H9 (cell line): ENCODE measurements at regions not wholly inside any gene's neighbourhood (a gene's known extent, or its start where the extent isn't known, plus 50 kb on each side); places are given as distances from the start of the nearest gene placed in this dataset.

Source experiments
- DNase-seq: peaks from one replicate; pipeline ENCODE4 v3.0.0-alpha.2; 2017
- H2AFZ ChIP-seq: one replicate; pipeline ENCODE4 v1.6.1; 2013; ENCODE audit warnings: mild to moderate bottlenecking, low read length, control low read depth, moderate library complexity
- H2AK5ac ChIP-seq: 2 replicates; pipeline ENCODE4 v1.6.1; 2013; ENCODE audit warnings: low read length, control low read depth, mixed read lengths; ENCODE audit not compliant: insufficient read length
- H2BK120ac ChIP-seq: one replicate; pipeline ENCODE4 v1.6.1; 2013; ENCODE audit warnings: low read depth, mild to moderate bottlenecking, low read length, control low read depth, inconsistent platforms; ENCODE audit not compliant: poor library complexity, severe bottlenecking
- H2BK12ac ChIP-seq: 2 replicates; pipeline ENCODE4 v1.6.1; 2013; ENCODE audit warnings: low read length, control low read depth, mixed read lengths, low read depth; ENCODE audit not compliant: insufficient read length
- H2BK15ac ChIP-seq: 2 replicates; pipeline ENCODE4 v1.6.1; 2013; ENCODE audit warnings: low read depth, low read length, control low read depth
- H2BK20ac ChIP-seq: one replicate; pipeline ENCODE4 v1.6.1; 2013; ENCODE audit warnings: low read depth, mild to moderate bottlenecking, low read length, control low read depth, inconsistent platforms; ENCODE audit not compliant: poor library complexity, severe bottlenecking
- H2BK5ac ChIP-seq: 2 replicates; pipeline ENCODE4 v1.6.1; 2013; ENCODE audit warnings: low read length, control low read depth, mixed read lengths; ENCODE audit not compliant: insufficient read length
- H3K14ac ChIP-seq: 2 replicates; pipeline ENCODE4 v1.6.1; 2013; ENCODE audit warnings: low read length, control low read depth; ENCODE audit not compliant: insufficient read depth
- H3K18ac ChIP-seq: 2 replicates; pipeline ENCODE4 v1.6.1; 2013; ENCODE audit warnings: low read depth, mild to moderate bottlenecking, mixed read lengths, low read length, control low read depth; ENCODE audit not compliant: insufficient read length
- H3K23ac ChIP-seq: 2 replicates; pipeline ENCODE4 v1.6.1; 2013; ENCODE audit warnings: low read length, control low read depth, mixed read lengths, low read depth; ENCODE audit not compliant: insufficient read length
- H3K23me2 ChIP-seq: 2 replicates; pipeline ENCODE4 v1.6.1; 2013; ENCODE audit warnings: low read depth, mild to moderate bottlenecking, mixed read lengths, low read length, control low read depth; ENCODE audit not compliant: insufficient read length, poor library complexity, severe bottlenecking
- H3K27ac ChIP-seq: 2 replicates; pipeline ENCODE4 v1.5.1; 2013; ENCODE audit warnings: low read length, control low read depth, mixed read lengths, low read depth; ENCODE audit not compliant: insufficient read length
- H3K27me3 ChIP-seq: 2 replicates; pipeline ENCODE4 v1.6.1; 2013; ENCODE audit warnings: low read length, control low read depth, inconsistent platforms; ENCODE audit not compliant: insufficient read depth
- H3K4ac ChIP-seq: 2 replicates; pipeline ENCODE4 v1.6.1; 2013; ENCODE audit warnings: low read depth, mild to moderate bottlenecking, control low read depth, inconsistent platforms, low read length, moderate library complexity
- H3K4me1 ChIP-seq: 2 replicates; pipeline ENCODE4 v1.6.1; 2013; ENCODE audit warnings: low read length, control low read depth, inconsistent platforms; ENCODE audit not compliant: insufficient read depth
- H3K4me2 ChIP-seq: 2 replicates; pipeline ENCODE4 v1.6.1; 2013; ENCODE audit warnings: low read length, control low read depth, mixed read lengths; ENCODE audit not compliant: insufficient read length, insufficient read depth
- H3K56ac ChIP-seq: 2 replicates; pipeline ENCODE4 v1.6.1; 2013; ENCODE audit warnings: low read depth, mild to moderate bottlenecking, mixed read lengths, low read length, control low read depth; ENCODE audit not compliant: insufficient read length
- H3K79me1 ChIP-seq: 2 replicates; pipeline ENCODE4 v1.6.1; 2013; ENCODE audit warnings: low read depth, mild to moderate bottlenecking, moderate library complexity, low read length, control low read depth, inconsistent platforms; ENCODE audit not compliant: insufficient read depth, poor library complexity, severe bottlenecking
- H3K79me2 ChIP-seq: 2 replicates; pipeline ENCODE4 v1.6.1; 2013; ENCODE audit warnings: low read length, control low read depth, inconsistent platforms; ENCODE audit not compliant: insufficient read depth
- H3K9ac ChIP-seq: 2 replicates; pipeline ENCODE4 v1.6.1; 2013; ENCODE audit warnings: low read length, control low read depth, mixed read lengths; ENCODE audit not compliant: insufficient read length; ENCODE audit errors: extremely low read depth
- H3K9me3 ChIP-seq: one replicate; pipeline ENCODE4 v1.6.1; 2013; ENCODE audit warnings: low read depth, low read length, inconsistent platforms; ENCODE audit not compliant: control insufficient read depth
- H3T11ph ChIP-seq: one replicate; pipeline ENCODE4 v1.6.1; 2013; ENCODE audit warnings: mild to moderate bottlenecking, low read length, control low read depth, inconsistent platforms
- H4K20me1 ChIP-seq: one replicate; pipeline ENCODE4 v1.6.1; 2013; ENCODE audit not compliant: control insufficient read depth, insufficient read length, insufficient read depth
- H4K5ac ChIP-seq: 2 replicates; pipeline ENCODE4 v1.6.1; 2013; ENCODE audit warnings: low read depth, mild to moderate bottlenecking, mixed read lengths, low read length, control low read depth; ENCODE audit not compliant: insufficient read length
- H4K8ac ChIP-seq: replicated peaks from 2 replicates; pipeline ENCODE4 v1.6.1; 2013; ENCODE audit warnings: low read length, control low read depth, mixed read lengths, low read depth; ENCODE audit not compliant: insufficient read length
- H4K91ac ChIP-seq: 2 replicates; pipeline ENCODE4 v1.6.1; 2013; ENCODE audit warnings: low read depth, mild to moderate bottlenecking, moderate library complexity, mixed read lengths, low read length, control low read depth; ENCODE audit not compliant: insufficient read length
- H3K27ac Mint-ChIP-seq, 3 experiments: 2 replicates in 2 of 3; 3 replicates in 1 of 3; pipeline ENCODE4 v1.8.0; 2020 to 2021; ENCODE audit warnings: mixed read lengths in 3 of 3, mild to moderate bottlenecking in 1 of 3, moderate library complexity in 1 of 3
- H3K27me3 Mint-ChIP-seq: 2 replicates; pipeline ENCODE4 v1.8.0; 2021; ENCODE audit warnings: low read depth, mild to moderate bottlenecking, moderate library complexity, mixed read lengths
- H3K36me3 Mint-ChIP-seq, 3 experiments: 2 replicates in 2 of 3; 3 replicates in 1 of 3; pipeline ENCODE4 v1.8.0; 2020 to 2021; ENCODE audit warnings: low read depth in 3 of 3, mixed read lengths in 3 of 3; ENCODE audit not compliant: insufficient read depth in 1 of 3
- H3K4me1 Mint-ChIP-seq, 2 experiments: 2 replicates each; pipeline ENCODE4 v1.8.0; 2020; ENCODE audit warnings: mixed read lengths in 2 of 2
- H3K4me3 Mint-ChIP-seq, 2 experiments: 2 replicates in 1 of 2; 3 replicates in 1 of 2; pipeline ENCODE4 v1.8.0; 2020 to 2021; ENCODE audit warnings: mild to moderate bottlenecking in 2 of 2, mixed read lengths in 2 of 2, moderate library complexity in 1 of 2
- H3K9me3 Mint-ChIP-seq, 2 experiments: 2 replicates in 1 of 2; 3 replicates in 1 of 2; pipeline ENCODE4 v1.8.0; 2020; ENCODE audit warnings: mild to moderate bottlenecking in 2 of 2, mixed read lengths in 2 of 2, moderate library complexity in 1 of 2
- WGBS: extraction: QIAGEN DNeasy Blood & Tissue Kit; methylation state at CpG from one replicate; pipeline ENCODE4 v1.1.7; 2013; ENCODE audit warnings: missing lambda C conversion rate, low lambda C conversion rate, mixed read lengths; ENCODE audit not compliant: insufficient read length; ENCODE audit errors: extremely low coverage; 5-methylcytosine and 5-hydroxymethylcytosine counted together
- TF ChIP-seq, protein P1 (sequence below): fragments of 200-600 bp; sonication (generic); conservative IDR thresholded peaks from 3 replicates; pipeline ENCODE4 v1.8.0; 2021; ENCODE audit warnings: antibody characterized with exemption, mild to moderate bottlenecking

DNA sequence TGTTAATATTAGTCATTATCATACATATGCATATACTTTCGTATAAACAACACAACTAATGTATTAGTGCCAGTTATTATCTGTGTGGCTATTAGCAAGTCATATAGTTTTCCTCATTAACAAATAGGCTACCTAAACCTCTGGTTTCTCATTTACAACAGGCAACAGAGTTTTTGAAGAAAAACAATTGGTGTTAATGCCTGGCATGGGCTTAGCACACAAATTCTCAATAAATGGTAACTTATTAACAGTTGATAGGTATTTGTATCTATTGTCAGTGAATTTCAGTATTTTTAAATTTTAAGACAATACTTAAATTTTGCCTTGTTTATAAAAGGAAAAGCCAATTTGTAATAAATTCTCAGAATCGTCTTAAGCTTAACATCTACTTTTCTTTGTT lies 182.5 kb downstream of the PMAIP1 start:
- no peak overlapping the region for H4K91ac ChIP-seq
- H3K4me1 ChIP-seq, result no peaks in the 10 kb centered on the region
- H3K56ac ChIP-seq, result no peak overlapping the region
- H2AFZ ChIP-seq, result no peak overlapping the region
- WGBS, result no CpG with 5 or more reads among the region's 2 CpGs
- no peak overlapping the region for H2BK5ac ChIP-seq
- H4K5ac ChIP-seq, result no peak overlapping the region
- no peak overlapping the region for H3K14ac ChIP-seq
- no peak overlapping the region for H2AK5ac ChIP-seq
- H3K4me2 ChIP-seq, result no peak overlapping the region
- Mint-ChIP-seq H3K27me3 (no peaks in the 10 kb centered on the region), H3K27ac (no peak overlapping the region), H3K4me1 (peaks cover 2 to 3% of the 10 kb centered on the region in 2 experiments; a peak in 2 of 4 replicates), H3K36me3 (no peaks in the 10 kb centered on the region), H3K4me3 (no peak overlapping the region), H3K9me3 (peaks cover 0 to 5% of the 10 kb centered on the region in 2 experiments; a peak in 1 of 5 replicates)
- DNase-seq, result no peak
- H2BK20ac ChIP-seq, result no peak overlapping the region
- H3K4ac ChIP-seq, result no peak overlapping the region
- no peak overlapping the region for H2BK120ac ChIP-seq
- no peak overlapping the region for H2BK12ac ChIP-seq
- H4K8ac ChIP-seq, result no peak overlapping the region
- H3K27me3 ChIP-seq, result no peaks in the 10 kb centered on the region
- H3K9ac ChIP-seq, result no peak overlapping the region
- no peak overlapping the region for H2BK15ac ChIP-seq
- H4K20me1 ChIP-seq, result no peaks in the 10 kb centered on the region
- no peaks in the 10 kb centered on the region for H3K79me2 ChIP-seq
- no peaks in the 10 kb centered on the region for H3K9me3 ChIP-seq
- H3K23ac ChIP-seq, result no peak overlapping the region
- H3T11ph ChIP-seq, result no peak overlapping the region
- no peak overlapping the region for H3K18ac ChIP-seq
- H3K27ac ChIP-seq, result no peak overlapping the region
- no peaks in the 10 kb centered on the region for H3K23me2 ChIP-seq
- TF ChIP-seq, protein P1, sequence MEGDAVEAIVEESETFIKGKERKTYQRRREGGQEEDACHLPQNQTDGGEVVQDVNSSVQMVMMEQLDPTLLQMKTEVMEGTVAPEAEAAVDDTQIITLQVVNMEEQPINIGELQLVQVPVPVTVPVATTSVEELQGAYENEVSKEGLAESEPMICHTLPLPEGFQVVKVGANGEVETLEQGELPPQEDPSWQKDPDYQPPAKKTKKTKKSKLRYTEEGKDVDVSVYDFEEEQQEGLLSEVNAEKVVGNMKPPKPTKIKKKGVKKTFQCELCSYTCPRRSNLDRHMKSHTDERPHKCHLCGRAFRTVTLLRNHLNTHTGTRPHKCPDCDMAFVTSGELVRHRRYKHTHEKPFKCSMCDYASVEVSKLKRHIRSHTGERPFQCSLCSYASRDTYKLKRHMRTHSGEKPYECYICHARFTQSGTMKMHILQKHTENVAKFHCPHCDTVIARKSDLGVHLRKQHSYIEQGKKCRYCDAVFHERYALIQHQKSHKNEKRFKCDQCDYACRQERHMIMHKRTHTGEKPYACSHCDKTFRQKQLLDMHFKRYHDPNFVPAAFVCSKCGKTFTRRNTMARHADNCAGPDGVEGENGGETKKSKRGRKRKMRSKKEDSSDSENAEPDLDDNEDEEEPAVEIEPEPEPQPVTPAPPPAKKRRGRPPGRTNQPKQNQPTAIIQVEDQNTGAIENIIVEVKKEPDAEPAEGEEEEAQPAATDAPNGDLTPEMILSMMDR, result no peak
- H3K79me1 ChIP-seq, result no peaks in the 10 kb centered on the region
